HG02840 (cell line): ENCODE measurements at regions not wholly inside any gene's neighbourhood (a gene's known extent, or its start where the extent isn't known, plus 50 kb on each side); places are given as distances from the start of the nearest gene placed in this dataset.
"Not testable (repeated sequence)": the region's sequence is repeated elsewhere in the genome, so short reads cannot be mapped to it uniquely, and the experiment has no call there.

ENCODE experiments used
- ATAC-seq: cut with Tn5 transposase; IDR thresholded peaks from one replicate; pipeline ENCODE4 v1.9.1; 2021; ENCODE audit warnings: mild to moderate bottlenecking, moderate library complexity, moderate number of reproducible peaks; ENCODE audit not compliant: unreplicated experiment, low FRiP score

DNA sequence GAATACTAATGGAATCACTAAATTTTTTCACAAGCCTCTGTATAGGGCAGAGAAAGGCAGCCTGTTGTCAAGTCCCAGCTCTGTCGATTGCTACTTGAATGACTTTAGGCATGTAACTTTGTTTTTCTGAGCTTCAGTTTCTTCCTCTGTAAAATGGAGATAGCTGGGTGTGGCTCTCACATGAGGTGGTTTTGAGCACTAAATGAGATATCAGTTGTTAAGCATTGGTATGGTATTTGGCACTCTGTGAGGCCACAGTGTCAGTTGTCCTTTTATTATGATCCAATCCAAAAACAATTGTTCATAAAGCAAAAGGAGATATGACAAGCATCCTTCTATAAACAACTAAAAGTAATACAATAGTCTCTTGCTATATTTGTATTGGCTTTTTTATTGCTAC is 120.6 kb downstream of the DUSP6 start:
- ATAC-seq, result no peak

DNA sequence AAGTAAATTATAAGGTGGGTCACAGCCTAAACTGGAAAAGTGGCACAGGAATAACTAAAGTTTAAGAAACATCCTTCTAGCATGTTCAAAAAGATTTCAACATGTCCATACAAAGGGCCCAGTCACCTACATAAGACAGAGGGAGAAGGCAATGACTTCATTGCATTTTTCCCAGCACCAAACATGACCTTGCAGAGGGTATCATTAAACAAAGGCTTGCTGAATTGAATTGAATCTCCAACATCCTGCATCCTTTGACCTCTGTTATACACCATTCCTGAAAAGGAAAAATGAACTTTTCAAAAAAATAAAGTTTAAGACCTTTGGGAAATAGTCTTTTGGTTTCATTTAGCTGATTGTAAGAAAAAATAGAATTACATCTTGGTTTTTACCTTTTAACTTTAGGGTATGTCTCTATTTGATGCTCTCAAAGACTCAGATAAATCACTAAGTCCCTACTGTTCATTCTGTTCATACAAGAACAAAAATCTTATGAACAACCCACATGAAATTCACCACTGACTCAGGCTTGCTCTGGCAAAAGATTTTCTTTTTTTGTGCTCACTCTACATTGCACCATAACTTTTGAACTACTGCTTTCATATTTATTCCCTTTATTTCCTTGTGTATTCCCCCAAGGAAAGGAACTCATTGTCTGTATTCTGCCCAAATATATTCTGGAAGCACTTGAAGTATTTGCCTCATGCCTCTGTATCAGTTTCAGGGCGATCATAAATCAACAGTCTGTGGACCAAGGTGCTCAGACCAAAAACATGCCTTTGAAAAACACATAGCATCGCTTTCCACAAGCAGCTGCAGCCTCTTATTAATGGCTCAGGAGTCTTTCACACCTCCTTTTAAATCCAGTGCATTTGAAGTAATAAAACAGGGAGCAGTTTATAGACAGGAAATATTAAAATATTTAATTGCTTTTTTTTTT is 121.7 kb downstream of the DUSP6 start:
- ATAC-seq, result no peak

DNA sequence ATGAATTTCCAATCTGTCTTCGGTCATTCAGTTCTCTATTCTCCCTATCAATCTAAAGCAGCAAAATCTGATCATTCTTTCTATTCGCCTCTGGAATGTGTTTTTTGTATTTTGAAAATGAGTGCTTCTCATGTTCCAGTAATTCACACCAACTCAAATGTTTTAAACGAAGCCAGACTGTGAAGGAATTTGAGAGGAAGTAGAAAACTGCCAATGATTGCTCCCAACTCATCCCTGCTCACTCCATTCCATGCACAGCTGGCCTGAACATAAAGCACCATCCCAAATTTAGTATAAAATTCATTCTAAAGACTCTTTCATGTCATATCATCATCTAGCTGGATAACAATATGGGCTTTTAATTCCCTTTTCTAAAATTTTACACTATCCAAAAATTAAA is 123.8 kb downstream of the DUSP6 start:
- ATAC-seq, result no peak

DNA sequence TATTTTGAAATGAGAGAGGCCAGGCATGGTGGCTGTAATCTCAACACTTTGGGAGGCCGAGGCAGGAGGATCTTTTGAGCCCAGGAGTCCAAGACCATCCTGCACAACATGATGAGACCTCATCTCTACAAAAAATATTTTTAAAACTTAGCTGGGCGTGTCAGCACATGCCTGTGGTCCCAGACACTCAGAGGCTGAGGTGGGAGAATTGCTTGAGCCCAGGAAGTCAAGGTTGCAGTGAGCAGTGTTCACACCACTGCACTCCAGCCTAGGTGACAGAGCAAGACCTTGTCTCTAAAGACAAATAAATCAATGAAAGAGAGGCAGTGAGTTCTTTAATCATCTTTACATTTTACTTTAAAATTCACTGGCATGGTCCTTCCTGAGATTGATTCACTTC is 124.5 kb downstream of the DUSP6 start:
- ATAC-seq, result no peak

DNA sequence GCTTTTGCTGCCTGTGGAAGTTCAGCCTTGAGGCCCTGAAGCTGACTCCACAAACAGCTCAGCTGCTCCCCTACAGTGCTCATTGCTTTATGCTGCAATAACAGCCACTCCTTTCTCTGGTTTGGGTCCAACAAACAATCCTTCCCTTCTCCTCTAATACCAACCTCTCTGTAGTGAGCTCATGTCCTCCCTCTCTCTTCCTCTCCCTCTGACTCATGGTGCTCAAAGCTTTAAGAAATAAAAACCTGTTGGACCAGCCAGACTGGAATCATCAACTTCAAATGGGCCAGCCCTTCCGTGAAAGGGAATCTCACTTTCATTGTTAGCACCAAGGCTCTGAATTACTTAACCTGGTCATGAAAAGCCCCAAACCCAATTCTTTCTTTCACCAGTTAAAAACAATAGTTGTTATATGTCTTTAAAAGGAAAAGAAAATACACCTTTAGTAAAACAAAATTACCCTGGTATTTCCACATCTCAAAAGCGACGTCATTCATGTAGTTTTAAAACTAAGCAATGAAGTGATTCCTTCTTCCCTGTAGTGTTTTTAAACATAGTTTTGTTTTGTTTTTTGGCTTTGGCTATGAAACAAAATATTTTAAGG is 126.4 kb downstream of the DUSP6 start:
- ATAC-seq, result no peak

DNA sequence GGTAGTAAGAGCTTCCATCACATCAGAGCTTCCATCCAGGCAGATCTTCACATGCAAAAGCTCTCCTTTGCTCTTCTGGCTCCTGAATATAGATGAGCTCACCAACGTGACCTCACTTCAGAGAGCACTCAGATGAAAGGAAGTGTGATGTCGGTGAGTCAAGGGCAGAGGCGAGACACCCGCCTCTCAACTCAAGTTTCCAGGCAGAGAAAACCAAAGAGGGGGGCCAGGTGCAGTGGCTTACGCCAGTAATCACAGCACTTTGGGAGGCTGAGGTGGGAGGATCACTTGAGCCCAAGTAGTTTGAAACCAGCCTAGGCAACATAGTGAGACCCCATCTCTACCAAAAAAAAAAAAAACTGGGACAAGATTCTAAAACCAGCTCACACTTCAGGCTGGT is 126.9 kb downstream of the DUSP6 start:
- no peak for ATAC-seq

DNA sequence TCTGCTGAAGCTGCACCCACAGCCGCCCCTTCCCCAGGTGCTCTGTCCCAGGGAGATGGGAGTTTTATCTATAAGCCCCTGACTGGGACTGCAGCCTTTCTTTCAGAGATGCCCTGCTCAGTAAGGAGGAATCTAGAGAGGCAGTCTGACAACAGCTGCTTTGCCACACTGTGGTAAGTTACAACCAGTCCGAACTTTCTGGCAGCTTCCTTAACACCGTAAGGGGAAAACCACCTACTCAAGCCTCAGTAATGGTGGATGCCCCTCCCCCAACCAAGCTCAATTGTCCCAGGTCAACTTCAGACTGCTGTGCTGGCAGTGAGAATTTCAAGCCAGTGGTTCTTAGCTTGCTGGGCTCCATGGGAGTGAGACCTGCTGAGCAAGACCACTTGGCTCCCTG is 129.7 kb downstream of the DUSP6 start:
- not testable (repeated sequence) for ATAC-seq

DNA sequence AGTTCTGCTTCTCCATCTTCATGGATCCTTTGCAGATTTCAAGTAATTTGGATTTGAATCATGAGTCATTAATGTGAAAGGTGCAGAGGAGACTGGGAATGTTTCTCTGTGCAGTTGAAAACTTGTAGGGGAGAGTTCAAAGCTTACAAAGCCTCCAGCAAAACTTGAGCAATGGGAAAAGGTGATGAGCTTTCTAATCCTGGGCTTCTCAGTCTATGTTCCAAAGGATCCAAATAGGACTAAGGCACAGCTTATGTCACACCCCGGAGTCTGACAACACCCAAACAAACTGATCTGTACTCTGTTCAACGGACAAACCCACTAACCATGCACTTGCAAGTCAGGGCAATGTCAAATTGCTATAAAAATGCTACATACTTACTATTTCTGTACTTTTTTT is 134.8 kb downstream of the DUSP6 start:
- ATAC-seq, result no peak

DNA sequence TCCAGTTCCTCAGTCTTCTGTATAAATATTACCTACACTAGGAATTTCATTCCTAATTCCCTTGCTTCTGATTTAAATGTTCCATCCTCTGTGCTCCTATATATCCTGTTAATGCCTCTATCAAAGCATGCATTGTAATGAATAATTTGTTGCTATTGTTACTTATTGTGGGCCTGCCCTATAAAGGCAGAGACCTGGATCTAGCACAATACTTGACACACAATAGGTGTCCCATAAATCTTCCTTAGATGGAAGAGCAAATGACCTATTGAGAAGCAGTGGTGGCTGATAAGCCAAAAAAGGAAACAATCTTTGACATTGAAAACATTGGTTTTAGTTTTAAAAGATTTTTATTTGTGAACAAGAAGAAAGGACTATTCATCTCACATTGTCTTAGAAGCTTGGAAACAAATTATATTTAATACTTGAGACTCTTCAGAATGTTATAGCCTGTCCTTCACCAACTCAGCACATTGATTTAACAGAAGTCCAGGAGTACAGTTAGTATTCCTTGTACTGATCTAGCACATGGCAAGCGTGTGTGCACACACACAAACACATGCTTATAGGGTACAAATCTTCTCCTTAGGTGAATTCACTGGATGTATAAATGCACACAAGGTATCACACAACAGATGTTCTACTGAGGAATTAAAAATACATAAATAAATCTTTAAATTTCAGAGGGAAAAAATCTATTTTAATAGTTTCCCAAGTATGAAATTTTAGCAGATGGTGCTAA is 135.9 kb downstream of the DUSP6 start:
- ATAC-seq, result no peak

DNA sequence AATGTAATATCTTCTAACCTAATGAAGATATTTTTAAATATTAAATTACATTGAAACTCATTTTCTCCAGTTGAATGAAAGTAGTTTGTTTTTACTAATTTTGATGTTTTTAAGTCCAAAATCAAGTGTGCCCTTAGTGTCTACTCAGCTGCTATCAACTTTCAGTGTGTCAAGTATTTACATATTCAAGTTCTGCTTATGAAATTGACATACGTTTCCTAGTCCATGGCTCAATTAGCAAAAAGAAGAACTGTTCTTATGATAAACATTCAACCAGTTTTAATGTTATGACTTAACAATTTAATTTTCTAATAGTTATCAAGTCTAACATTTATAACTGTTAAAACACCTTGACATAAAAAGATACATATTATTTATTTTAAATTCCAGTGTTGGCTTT is 137.1 kb downstream of the DUSP6 start:
- ATAC-seq, result no peak

DNA sequence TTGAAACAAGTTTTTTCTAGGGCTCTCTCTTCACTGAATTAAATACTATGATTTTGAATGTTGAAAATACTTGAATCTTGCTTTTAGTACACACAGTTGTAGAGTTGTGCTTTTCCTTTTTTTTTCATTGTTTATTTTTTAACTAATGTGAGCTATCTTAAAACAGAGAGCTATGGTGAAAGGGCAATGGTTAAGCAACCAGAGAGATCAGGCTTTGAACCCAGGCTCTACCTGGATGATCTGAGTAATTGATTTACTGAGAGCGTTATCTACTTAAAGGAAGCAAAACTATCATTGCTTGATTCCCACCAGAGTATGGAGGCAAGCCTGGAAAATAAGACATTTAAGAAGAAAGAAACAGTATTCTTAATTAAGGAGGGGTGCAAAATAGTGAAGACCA is 138.6 kb downstream of the DUSP6 start:
- ATAC-seq, result no peak

DNA sequence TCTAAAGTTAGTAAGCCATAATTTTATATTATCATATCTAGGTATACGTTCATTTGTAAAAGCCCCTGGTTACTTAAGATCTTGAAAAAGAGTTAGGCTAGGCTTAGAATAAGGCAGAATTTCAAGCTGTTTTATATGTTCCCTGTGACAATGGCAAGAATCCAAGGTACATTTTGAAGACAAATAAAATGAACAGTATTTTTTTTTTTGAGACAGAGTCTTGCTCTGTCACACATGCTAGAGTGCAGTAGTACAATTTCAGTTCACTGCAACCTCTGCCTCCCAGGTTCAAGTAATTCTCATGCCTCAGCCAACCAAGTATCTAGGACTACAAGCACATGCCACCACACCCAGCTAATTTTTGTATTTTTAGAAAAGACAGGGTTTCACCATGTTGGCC is 139.2 kb downstream of the DUSP6 start:
- no peak for ATAC-seq

DNA sequence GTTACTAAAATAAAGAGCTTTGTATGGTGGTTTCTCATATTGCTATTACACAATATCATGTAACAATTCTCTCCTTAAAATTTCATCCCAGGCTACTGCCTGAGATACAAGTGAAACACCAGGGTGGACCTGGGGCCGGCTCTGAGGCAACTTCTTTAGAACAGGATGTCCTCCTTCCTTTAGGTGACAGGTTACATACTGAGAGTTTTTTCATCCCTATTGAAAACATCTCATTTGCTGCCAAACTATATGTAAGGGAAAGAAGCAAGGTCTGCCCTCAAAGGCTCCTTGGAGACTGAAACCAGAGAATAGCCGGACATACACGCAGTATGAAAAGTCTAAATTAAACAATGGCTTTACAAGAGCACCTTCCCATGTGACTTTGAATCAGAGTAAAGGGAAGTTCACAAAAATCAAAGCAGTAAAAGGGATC is 139.9 kb downstream of the DUSP6 start:
- no peak for ATAC-seq

DNA sequence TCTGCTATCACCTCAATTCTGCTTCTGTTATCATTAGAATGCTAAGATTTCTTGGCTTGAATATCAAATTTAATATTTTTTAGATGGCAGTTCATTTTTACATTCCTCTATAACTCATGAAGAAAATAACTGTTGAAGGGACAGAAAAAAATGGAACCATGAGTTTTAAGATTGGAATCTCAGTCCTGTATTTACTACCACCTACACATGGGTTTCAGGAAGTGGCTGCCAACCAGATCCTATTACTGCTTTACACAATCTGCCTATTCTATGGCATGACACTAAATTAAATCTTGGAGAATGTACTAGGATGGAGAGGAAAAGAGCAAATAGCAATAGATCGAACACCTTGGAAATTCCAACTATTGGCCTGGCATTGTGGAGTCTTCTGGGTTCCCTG is 140.8 kb downstream of the DUSP6 start:
- ATAC-seq, result no peak

DNA sequence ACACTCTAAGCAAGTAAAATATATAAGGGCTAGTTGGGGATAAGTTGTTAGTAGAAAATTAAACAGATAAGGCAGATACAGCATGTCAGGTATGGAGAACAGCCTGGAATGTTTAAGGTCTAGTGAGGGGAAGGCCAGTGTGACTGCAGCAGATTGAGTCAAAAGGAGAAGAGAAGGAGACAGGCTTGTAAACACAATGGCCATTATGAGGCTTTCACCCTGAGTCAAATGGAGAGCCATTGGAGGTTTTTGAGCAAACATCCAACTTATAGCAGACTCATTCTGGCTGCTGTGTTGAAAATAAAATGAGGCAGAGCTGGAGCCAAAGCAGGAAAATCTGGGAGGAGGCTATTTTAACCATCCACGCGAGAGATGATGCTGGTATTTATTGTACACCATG is 142.0 kb downstream of the DUSP6 start:
- ATAC-seq, result no peak

DNA sequence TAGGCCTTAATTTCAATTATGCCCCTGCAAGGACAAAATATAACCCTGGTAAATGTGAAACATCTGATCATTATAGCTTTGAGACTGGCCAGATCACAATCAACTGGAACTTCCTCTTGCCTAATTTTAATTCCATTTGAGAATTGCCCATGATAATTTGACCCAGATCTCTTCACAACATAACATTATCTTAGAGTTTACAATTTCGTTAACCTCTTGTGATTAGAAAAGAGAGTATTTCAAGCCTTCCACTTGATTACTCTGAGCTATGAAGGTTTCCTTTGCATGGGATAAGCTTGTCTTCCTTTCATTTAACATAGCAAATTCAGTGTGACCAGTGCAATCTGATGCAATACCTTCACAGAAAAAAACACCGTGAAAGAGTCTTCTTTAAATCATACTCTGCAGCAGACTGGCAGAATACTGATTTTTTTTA is 143.6 kb downstream of the DUSP6 start:
- no peak for ATAC-seq

DNA sequence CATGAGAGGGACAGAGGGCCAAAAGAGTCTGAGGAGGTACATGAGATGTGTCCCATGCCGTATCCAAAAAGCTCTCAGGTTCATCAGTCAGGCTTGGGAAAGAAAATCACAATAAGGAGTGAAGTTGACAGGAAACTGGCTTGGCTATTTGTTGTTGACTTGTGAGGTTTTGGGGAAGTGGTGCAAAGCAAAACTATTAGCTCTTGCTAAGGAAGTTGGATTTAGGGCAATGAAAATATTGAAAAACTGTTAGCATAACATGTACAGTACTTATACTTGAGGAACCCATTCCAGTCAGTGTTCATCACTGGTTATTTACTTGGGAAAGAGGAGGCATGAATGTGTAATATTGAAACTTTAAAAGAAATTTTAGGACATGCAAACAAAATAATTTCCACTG is 145.9 kb downstream of the DUSP6 start:
- ATAC-seq, result no peak

DNA sequence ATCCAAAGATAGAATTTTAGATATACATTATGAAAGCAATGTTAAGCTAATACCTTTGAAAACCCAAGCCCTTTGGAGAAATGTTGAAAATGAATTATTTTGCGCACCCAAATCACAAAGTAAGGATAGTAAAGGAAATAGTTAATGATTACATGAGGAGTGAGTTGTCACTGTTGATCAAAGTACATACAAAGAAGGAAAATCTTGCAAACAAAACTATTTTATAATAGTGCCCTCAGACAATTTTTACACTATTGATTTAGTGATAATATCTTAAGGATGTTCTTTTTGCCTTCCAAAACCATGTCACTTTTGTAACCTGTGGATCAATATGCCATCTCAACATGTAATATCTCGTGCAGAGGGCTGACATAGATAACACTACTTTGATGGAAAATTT is 146.8 kb downstream of the DUSP6 start:
- no peak for ATAC-seq

DNA sequence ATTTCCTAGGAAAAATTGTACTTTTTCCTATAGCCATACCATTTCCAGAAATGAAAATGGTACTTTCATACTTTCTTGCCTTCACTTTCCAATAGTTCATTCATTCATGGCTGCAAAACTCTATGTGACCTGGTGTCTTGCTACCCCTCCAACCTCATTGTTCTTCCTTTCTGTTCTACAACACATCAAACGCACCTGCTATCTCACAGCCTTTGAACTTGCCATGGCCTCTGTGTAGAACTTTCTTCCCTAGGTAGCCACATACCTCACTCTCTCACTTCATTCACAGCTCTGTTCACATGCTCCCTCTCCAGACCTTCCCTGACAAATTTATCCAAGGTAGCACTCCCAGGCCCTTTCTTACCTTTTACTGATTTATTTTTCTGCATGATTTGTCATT is 149.2 kb downstream of the DUSP6 start:
- ATAC-seq, result no peak

DNA sequence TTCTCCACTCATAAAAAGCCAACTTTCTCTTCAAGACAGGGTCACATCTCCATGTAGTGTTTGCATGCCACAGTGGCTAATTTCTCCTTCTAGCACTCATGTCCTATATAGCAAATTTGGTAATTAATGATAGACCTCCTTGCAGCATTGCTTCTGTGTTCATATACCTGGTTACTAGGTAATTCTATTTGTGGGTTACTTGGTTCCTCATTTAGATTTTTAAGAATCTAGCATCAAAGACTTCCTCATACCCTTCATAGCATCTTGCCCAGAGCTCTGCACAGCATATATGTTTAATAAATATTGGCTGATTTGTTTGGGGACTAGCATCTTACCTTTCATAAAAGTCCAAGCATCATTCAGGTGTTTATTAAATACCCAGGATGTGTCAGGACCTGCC is 152.1 kb downstream of the DUSP6 start:
- ATAC-seq, result no peak

DNA sequence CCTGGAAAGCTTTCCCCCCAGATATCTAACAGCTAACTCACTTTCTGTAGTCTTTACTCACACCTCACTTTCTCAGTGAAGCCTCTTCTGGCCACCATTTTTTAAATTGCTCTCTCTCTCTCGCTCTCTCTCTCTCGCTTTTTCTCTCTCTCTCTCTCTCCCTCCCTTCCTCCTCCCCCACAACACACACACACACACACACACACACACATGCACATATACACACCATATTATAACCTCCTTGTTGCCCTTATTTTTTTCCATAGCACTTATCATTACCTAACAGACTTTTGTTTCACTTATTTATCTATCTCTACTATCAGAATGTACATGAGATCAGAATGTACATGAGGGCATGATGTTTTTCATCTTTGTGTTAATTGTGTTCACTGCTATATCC is 156.8 kb downstream of the DUSP6 start:
- no peak for ATAC-seq
